Right ventricle myocardium superior (tissue), 1 donor: ENCODE measurements at regions not wholly inside any gene's neighbourhood (a gene's known extent, or its start where the extent isn't known, plus 50 kb on each side); places are given as distances from the start of the nearest gene placed in this dataset.
"Not testable (repeated sequence)": the region's sequence is repeated elsewhere in the genome, so short reads cannot be mapped to it uniquely, and the experiment has no call there.

Experiments
- ATAC-seq: fragments of 200-7000 bp; cut with Tn5 transposase; one replicate; pipeline ENCODE4 v1.9.1; 2020; ENCODE audit warnings: mild to moderate bottlenecking; ENCODE audit not compliant: poor library complexity
- DNase-seq: peaks from one replicate; pipeline ENCODE4 v3.0.0-alpha.2; 2020
- intact Hi-C: fragments of 100-400 bp; cut with DNase I; formaldehyde crosslinking; loops from one replicate; pipeline ENCODE4 v1.11.2; 2022
- donor health status: DM: no; HTN: yes; CAD: no; lungs with severe emphysema.

DNA sequence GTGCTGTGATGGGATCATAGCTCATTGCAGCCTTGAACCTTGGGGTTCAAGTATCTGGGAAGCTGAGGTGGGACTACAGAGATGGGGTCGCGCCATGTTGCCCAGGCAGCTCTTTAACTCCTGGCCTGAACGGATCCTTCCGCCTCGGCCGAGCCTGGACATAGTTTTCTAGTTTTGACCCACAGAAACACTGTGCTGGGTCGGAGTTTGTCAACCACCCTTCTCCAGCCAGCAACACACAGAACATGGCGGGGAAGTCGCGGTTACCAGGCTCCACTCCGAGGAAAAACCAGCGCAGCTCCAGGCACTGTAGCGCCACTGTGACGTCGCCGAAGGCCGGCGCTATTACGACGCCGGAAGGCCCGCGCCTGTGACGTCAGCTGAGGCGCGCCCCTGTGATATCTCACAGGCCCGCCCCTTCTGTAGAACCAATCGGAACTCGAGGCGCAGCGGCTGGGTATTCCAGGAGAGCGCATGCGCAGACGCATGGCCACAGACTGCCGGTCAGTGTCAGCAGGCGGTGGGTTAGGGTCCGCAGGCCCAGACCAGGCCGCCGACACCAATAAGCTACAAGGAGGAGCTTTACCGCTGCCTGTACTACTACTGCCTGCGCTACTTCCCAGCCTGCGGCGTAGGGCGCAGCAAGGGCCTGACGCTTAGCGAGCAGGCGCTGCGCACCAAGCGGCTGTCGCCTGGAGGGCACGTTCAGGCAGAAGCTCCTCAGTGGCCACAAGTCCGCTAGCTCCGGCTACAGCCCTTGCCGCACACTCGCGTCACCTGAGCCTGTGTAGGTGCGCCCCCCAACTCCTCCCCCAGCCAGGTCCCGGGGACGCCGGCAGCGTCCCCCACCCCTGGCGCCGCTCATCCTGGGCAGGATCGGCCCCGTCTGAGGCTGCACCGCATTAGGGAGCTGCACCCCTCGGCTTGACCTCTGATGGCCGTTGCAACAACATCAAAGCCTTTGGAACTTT, 135.2 kb upstream of the KCTD7 start:
- ATAC-seq = peak; percentile 98
- intact Hi-C loops = no loop called here

DNA sequence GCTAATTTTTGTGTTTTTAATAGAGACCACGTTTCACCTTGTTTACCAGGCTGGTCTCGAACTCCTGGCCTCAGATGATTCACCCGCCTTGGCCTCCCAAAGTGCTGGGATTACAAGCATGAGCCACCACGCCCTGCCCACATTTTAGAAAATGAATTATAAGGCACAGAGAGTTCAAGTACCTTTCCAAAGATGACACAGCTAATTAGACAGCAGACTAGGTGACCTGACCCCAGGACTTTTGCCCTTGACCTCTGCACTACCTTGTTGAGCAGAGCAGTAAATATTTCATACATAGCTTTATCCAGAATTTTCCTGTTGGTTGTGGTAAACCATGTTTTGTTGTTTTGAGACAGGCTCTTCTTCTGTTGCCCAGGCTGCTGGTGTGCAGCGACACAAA, 131.3 kb upstream of the KCTD7 start:
- DNase-seq (no peak), ATAC-seq (no peak)
- intact Hi-C loops = no loop called here

More for the DNA sequence above, 135.2 kb upstream of the KCTD7 start:
- peak; percentile 99 for DNase-seq

DNA sequence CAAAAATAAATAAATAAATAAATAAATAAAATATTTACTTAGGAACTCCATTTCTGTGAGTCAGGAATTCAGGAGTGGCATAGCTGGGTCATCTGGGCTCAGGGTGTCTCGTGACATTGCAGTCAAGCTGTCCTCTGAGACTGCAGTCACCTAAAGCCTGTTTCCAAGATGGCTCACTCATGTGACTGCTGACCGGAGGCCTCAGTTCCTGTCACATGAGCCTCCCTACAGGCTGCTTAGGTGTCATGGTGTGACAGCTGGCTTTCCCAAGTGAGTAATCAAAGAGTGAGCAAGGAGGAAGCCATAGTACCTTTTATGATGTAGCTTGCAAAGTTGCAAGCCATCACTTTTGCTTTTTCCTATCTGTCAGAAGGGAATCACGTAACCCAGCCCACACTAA, 128.6 kb upstream of the KCTD7 start:
- ATAC-seq (no peak), DNase-seq (no peak)
- intact Hi-C loops = no loop called here

DNA sequence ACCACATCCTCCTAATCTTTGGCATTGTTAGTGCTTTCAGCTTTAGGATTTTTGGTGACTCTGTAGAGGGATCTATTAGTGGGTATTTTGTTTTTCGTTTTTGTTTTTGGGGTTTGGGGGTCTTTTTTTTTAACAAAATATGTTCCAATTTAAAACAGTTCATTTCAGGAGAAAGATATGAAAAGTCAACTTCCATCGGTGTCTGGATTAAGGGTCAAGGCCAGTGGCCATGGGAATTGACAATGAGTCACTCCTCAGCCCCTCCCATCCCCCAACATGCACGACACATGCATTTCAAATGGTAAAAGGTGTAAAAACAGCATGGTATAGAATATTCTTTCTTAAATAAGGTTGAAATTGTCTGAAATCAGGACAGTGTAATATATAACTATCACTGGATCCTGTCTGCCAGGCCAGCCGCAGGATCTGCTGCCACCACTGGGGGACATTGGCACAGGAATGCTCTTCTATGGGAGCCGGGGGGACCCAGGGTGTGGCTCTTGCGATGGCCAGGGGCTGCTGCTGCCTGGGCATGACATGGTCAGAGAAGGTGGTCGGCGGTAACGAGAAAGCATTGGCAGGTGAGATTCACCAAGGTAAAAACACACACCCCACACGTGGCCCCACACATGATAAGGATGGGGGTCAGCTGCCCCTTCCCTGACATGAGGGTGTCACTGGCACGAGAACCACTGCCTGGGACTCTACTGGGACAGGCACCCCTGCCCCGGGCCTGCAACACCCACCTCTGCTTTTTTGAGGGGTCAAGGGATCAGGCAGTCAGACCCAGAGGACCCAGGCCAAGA, 126.2 kb upstream of the KCTD7 start:
- ATAC-seq (no peak), DNase-seq (no peak)
- intact Hi-C loops = no loop called here

DNA sequence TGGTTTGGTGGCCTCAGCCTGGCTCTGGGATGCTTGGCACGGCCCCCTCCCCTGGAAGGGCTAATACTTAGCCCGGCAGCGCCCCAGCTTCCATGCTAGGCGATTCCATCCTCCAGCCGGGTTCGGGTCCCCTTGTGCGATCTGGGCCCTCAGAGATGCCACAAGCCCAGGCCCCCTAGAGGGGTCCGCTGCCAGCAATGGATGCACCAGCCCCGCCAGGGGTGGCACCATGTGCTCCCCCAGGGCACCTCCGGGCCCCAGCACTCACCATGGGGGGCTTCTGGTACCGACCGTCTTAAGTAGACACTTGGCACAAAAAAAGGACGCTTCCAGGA, 125.7 kb upstream of the KCTD7 start:
- DNase-seq (no peak), ATAC-seq (no peak)
- intact Hi-C loops = no loop called here

DNA sequence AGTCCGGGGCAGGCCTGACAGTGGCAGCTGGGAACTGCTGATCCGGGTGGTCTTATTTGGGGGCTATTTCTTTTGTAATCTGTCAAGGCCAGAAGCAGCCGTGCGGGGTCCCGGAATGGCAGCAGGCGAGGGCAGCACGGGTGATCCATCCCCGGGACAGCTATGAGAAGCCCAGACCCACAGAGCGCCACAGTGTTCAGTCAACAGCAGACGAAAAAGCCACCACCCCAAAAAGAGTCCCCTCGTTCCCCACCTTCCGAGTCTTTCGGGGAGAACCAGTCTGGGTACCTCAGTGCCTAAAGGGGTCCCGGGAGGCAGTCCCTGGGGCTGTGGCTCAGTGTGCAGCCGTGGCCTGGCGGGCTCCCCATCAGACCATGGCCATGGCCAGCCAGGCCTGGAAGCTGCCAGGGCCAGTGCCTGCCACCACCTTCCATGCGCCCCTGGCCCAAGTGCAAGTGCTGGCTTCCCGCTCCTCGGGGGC, 125.1 kb upstream of the KCTD7 start:
- intact Hi-C loops = no loop called here
- no peak for ATAC-seq
- DNase-seq = no peak

DNA sequence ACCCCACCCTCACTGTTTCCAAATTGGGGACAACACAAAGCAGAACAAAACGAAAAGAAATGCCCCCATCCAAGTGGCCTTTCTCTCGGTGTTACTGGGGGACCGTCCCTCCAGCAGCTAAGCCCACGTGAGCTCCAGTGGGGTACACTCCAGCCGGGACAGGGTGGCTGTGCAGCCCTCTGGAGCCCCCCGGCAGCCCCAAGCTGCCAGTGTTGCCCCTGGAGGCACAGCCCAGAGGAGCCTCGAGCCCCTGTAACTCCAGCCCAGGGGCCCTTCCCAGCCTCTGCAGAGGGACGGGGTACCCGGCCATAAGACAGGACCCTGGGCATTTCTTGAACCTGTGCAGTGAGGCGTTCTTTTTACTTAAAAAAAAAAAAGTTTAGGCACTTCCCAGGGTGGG, 124.5 kb upstream of the KCTD7 start:
- intact Hi-C loops = no loop called here
- ATAC-seq = no peak
- no peak for DNase-seq

DNA sequence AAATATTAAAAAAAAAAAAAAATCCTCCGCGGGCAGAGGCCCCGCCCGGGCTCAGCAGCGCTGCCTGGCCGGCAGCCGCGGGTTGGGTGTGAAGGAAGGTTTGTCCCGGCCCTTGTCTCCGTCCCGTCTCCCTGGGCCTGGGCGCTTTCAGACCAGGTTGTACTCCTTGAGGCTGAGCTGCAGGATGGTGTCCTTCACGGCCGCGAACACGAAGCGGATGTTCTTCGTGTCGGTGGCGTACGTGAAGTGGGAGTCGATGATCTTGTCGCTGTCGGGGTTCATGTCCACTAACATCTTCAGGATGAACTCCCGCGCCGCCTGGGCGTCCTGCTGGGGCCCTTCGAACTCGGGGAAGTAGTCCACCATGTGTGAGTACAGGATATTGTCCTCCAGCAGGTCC, 123.7 kb upstream of the KCTD7 start:
- DNase-seq = no peak
- intact Hi-C loops = no loop called here
- no peak for ATAC-seq

DNA sequence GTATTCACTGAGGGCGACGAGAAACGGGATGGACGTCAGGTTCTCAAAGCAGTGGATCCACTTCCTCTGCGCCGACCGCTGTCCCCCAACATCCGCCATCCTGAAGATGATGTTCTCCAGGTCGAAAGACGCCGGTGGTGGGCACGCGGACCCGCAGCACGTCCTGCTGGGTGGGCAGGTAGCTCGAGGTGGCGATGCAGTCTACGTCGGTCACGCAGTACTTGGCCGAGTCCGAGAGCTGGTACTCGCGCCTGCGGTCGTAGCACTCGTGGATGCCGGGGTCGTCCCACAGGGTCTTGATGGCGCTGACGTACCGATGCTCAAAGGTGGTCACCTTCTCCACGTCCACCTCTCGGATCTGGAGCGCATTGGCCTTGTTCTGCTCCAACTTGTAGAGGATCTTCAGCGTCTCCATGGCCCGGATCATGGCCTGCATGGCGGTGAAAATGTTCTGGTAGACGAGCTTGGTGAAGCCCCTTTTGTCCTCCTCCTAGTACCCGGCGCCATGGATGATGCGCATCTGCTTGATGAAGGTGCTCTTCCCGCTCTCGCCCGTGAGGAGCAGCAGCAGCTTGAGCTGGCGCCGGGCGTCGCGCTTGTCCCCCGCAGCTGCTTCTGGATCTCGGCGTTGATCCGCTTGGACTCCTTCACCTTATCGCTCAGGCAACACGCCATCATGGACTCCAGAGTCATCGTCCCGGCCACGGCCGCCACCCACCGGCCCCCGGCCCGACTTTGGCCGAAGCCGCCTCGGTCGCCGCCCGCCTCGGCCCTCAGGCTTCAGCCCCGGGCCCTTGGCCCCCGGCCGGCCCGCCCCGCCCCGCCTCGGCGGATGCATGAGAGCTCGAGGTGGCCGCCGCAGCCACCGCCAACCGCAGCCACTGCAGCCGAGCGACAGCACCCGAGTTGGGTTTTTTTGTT, 122.9 kb upstream of the KCTD7 start:
- intact Hi-C loops = no loop called here
- peak; percentile 43 for ATAC-seq

DNA sequence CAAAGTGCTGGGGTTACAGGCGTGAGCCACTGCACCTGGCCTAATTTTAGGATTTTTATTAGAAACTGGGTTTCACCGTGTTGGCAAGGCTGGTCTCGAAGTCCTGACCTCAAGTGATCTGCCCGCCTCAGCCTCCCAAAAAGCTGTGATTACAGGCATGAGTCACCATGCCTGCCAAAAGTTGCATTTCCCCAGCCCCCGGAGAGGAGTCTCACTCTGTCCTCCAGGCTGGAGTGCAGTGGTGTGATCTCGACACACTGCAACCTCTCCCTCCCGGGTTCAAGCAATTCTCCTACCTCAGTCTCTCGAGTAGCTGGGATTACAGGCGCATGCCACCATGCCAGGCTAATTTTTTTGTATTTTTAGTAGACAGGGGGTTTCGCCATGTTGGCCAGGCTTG, 122.0 kb upstream of the KCTD7 start:
- ATAC-seq, intact Hi-C loops, DNase-seq: not testable (repeated sequence)

More for the DNA sequence above, 122.9 kb upstream of the KCTD7 start:
- no peak for DNase-seq

DNA sequence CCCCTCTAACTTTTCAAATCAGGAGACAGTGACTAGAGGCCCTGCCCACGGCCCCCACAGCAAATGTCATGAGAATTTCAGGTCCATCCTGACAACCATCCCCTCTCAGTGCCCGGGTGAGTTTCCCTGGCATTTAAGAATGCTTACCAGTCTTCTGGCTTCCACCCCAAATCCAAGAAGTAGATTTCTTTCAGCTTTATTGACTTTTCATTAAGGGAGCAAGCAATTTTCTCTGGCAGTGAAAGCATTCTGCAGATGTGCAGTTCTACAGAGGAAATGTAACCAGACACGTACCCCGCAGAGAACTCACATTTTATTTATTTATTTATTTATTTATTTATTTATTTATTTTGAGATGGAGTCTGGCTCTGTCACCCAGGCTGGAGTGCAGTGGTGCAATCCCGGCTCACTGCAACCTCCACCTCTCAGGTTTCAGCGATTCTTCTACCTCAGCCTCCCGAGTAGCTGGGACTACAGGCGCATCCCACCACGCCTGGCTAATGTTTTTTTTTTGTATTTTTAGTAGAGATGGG, 120.9 kb upstream of the KCTD7 start:
- intact Hi-C loops = no loop called here
- DNase-seq = peak; percentile 13
- ATAC-seq = no peak

DNA sequence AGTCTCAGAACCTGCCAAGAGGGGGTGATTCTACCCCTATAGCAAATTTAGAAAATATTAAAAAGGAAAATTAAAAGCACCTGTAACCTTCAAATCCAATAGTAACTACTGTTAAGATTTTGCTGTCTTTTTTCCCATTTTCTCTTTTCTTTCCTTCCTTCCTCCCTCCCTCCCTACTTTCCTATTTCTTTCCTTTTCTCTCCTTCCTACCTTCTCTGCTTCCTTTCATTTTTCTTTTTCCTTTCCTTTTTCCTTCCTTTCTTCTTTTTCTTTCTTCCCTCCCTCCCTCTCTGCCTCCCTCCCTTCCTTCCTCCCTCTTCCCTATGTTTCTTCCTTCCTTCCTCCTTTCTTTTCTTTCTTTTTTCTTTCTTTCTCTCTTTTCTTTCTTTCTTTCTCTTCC, 120.2 kb upstream of the KCTD7 start:
- ATAC-seq (no peak), DNase-seq (no peak)
- intact Hi-C loops = no loop called here

DNA sequence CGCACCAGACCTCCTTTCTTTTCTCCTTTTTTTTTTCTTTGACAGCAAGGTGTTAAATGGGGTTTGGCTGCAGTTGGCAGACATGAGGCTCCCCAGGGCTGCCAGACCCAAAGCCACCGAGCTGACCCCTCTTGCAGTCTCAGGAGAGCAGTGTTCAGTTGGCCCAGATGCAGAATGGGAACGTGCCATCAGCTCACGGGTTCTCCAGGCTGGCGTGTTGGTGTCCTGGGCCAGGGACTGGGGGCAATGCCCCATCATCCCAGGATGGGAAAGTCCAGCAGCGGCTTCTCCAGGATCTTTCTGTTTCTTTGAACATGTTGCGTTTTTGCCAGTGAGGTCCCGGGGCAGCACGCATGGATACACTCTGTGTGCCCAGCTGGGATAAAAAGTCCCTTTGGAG, 114.6 kb upstream of the KCTD7 start:
- intact Hi-C loops = no loop called here
- DNase-seq = no peak
- ATAC-seq = no peak

DNA sequence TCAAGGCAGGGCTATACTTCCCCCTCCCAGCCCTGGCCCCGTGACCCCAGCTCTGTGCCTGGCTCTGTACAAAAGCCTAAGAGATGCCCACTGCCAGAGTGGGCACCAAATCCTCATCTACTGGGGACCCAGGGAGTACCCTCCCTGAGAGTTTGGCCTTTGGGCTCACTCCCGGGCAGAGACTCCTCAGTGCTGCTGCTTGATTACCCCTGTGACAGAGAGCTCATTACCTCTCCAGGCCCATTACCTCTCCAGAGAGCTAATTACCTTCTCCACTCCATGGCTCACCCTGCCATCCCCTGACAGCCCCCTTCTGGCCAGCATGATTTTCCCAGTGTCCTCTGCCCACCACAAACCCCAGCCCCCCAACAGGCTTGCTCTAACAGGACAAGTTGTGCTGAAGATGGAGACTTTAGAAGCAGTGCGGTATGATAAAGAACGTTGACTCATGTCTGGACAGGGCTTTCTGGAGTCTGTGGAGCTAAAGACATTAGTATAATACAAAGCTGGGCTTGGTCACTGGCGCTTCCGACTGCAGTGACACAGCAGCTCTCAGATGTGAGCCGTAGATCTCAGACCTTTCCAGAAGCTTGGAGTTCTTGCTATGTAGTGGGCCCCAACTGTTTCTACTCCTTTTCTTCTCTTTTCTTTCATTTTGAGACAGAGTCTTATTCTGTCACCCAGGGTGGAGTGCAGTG, 111.3 kb upstream of the KCTD7 start:
- DNase-seq (no peak), ATAC-seq (no peak)
- intact Hi-C loops = no loop called here

DNA sequence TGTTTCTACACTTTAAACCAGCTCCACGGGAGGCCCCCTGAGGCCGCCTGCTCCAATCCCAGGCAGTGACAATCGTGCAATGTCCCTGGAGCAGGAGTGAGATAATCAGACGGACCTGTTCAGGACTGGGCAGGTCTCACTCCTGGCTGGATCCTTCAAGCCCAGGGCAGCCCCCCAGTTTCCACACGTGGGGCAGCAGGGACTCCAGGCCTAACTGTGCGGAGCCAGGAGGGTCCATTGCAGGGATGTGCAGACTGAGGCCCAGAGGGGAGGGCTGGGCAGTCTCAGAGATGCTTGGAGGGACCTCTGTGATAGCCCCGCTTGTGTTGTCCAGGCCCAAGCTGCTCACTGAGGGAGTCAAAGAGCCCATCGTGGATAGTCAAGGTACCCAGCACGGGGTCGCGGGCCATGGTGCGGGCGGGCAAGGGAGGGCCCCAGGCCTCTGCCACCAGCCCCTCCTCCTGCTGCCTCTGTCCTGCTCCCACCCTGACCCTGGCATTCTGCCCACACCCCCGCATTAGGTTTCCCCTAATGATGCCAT, 110.5 kb upstream of the KCTD7 start:
- intact Hi-C loops = no loop called here
- ATAC-seq (no peak), DNase-seq (no peak)

DNA sequence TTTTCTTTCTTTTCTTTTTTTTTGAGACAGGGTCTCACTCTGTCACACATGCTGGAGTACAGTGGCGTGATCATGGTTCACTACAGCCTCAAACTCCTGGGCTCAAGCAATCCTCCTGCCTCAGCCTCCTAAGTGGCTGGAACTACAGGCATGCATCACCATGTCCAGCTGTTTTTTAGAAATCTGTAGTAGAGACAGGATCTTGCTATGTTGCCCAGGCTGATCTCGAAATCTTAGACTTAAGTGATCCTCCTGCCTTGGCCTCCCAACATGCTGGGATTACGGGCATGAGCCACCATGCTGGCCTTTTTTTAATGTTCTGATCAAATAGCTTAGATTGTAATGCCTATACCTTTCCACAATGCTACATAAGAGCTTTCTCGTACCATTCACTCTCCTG, 107.0 kb upstream of the KCTD7 start:
- ATAC-seq = no peak
- intact Hi-C loops = no loop called here
- DNase-seq = no peak

DNA sequence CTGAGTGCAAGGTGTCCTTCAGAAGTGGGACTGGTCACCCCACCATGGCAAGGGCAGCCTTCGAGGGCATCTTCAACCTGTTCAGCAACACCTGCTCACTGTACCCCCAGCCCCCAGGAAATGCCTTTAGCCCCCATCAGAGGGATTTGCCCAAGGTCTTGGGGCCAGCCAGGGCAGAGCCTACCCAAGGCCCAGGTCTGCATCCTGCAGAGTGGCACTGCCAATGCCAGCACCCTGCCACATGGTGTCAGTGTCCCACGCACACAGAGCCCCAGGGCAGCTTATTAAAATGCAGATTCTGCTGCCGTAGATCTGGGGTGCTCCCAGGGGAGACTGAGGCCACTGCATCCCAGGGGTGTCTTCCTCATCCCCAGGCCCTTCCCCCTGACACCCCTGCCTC, 106.2 kb upstream of the KCTD7 start:
- DNase-seq (no peak), ATAC-seq (peak; percentile 22)
- intact Hi-C loops = no loop called here

DNA sequence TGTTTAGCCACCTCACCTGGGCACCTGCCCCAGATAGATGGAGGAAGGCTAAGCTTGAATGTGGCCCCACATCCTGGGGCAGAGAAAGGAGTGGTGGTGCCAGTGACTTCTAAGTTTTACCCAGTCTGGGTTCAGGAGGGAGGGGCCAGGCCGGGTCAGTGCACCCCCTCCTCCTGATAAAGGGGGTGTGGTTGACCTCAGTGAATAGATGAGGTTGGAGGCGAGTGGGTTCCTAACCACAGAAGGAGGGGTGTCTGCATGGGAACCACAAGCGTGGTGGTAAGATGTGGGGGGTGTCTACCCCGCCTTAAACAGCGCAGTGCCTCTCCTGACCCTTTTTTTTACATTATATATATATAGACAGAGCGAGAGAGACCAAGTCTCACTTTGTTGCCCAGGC, 105.3 kb upstream of the KCTD7 start:
- no peak for ATAC-seq
- intact Hi-C loops = no loop called here

More for the DNA sequence above, 105.3 kb upstream of the KCTD7 start:
- no peak for DNase-seq
